ENCODE measurements at regions not wholly inside any gene's neighbourhood (a gene's known extent, or its start where the extent isn't known, plus 50 kb on each side); places are given as distances from the start of the nearest gene placed in this dataset.
"Not testable (repeated sequence)": the region's sequence is repeated elsewhere in the genome, so short reads cannot be mapped to it uniquely, and the experiment has no call there.

DNA sequence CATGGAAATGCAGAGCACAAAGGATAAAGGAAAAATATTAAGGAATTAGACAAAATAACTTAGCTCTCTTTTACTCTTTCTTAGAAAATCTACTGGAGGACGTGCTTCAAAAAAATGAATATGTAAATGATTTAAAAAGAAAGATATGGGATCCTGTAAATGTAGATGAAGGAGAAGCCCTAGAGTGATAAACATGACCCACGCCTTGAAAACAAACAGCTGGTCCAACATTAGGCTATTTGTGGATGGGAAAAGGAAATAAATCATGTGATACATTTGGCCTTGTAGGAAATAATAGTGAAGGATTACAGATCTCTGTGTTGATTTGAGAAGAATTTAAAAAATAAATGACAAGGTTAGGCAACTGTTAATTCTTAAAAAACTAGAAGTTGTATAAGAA is 492.1 kb upstream of the SLC39A10 start:
- DNase-seq (ENCODE audit: low read depth in 2 of 2) = no peak

DNA sequence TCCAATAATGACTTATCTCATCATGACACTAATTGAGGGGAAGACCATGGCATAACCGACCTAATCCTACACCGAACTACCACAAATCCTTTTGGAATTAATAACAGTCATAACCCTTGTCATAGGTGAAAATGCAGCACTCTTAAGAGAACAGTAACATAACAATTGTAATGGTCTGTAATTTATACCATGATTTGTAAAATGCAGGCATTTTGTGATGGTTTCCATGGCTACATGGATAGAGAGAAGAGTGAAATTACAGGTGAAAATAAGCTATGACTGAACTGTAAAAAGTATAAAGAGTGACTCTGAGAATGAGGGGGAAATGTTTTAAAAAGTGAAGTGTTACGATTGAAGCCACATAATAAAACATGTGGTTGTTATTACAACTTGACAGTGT is 494.1 kb upstream of the SLC39A10 start:
- no peak for DNase-seq (ENCODE audit: low read depth in 2 of 2)

DNA sequence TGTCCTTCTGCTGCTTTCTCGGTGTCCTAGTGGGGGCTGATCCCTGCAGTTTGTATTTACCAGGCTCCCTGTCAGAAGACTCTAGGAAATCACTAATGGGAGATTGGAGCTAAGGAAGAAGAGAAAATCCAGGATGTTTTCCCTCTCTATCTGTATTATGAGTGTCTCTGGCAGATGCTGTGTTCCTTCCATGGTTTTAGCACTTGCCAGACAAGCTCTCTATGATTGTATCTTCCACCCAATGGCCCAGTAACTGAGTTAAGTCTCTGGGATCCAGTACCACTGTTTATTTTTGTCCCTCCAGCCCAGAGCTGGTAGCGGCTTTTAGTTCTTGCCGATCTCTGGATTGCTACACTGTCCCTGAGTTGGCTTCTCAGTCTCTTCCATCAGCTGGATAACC is 494.8 kb upstream of the SLC39A10 start:
- DNase-seq (ENCODE audit: low read depth in 2 of 2) = no peak

DNA sequence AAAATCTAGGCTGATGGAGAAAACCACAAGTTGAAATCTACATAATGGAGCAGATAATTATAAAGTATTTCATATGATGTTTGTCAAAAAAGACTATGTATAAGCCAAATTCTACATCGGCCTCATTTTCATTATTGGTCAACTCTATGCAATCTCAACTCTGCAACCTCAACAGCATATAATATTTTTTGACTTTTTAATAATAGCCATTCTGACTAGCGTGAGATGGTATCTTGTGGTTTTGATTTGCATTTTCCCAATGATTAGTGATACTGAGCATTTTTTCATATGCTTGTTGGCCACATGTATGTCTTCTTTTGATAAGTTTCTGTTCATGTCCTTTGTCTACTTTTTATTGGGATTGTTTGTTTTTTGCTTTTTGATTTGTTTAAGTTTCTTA is 496.1 kb upstream of the SLC39A10 start:
- no peak for DNase-seq (ENCODE audit: low read depth in 2 of 2)

DNA sequence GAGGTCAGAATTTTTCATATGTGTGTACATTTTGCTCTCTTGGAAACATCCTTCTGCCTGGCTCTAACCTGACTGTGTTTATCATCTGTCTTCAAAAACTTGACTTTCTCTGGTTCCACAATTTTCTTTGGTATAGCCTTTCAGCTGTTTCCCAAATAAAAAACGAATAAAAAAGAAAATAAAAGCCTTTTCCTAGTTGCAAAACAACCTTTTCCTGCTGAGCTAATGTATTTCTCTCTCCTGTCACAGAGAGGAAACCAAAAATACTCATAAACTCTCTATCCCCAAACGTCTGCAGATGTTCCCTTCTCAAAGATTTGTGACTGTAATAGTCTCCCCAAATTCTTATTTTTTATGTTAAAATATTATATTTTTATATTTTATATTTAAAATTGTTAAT is 505.3 kb upstream of the SLC39A10 start:
- DNase-seq (ENCODE audit: low read depth in 2 of 2) = no peak

DNA sequence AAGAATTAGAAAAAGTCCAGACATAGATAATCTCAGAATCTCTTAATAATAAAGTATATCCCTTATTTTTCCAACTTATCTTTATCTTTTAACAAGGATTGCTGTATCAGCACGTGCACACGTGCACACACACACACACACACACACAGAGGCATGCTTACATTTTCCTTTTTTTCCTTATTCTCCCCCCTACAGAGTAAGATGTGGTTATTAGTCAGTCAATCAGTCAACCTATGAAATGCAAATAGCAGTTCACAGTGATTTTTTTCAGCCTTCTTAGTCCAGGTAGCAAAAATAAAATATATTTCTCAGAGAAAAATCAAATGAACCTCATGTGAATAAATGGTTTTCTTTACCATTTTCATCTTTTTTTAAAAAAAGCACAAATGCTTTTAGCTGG is 506.2 kb upstream of the SLC39A10 start:
- DNase-seq (ENCODE audit: low read depth in 2 of 2) = no peak

DNA sequence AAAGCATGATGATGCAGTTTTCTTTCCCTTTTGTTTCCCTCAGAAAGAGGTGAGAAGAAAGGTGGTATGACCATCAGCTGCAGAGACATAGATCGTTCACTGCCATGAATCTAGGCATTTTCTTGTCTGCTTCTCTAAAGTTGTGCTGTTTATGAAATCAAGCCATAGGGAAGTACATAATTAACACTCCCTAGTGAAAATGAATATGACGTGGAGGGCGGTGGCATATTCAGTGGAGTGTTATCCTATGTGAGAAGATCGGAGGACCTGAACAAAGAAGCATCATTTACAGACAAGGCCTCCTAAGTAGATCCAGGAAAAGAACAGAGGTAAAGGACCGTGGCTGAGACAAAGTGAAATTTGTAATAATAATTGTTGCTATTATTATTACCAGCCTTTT is 509.0 kb upstream of the SLC39A10 start:
- DNase-seq (ENCODE audit: low read depth in 2 of 2) = no peak

DNA sequence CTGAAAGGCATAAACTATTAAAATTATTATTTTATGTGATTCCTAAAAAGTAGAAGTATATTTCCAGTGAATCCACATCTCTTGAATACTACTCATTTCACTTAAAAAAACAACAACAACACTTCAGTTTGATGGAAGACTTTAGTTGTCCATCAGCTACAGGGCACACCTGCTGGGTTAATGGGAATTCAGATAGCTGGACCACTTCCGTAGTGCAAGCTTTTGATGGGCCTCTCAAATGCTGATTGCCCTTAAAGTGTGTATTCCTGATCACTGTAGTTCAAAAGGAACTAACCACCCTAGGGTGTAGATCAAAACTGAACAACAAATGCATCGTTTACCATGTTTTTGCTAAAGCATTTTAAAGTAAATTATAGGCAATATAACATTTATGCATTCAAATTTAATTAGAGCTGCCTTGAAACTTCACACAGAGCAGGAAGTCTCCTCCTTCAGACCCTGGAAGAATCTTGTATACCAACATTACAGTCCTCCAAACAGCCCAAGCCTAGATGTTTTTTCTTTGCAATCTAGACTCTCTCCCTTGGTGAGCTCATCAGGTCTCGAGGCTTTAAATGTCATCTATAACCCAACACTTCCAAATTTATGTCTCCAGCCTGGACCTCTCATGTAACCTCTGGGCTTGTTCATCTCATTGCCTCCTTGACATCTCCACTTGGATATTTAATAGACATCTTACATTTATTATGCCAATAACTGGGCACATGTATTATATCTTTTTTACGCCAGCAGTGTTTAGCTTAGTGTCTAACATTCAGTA is 510.1 kb upstream of the SLC39A10 start:
- DNase-seq (ENCODE audit: low read depth in 2 of 2) = no peak

DNA sequence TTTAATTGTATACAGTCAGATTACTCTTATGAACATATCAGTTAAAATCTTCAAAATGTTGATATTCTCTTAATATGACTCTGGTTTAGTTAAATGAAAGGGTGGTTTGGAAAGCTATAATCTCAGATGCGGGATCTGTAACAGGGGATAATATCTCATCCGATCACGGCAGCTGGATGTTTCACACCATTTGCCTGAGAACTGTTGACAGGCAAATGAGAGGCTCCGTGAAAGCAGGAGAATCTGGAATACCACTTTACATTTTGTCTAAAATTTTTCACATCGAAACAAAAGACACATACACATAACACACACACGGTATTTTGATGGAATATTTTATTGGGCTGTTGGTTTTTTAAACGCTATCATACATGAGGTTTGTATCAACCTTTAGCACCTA is 518.6 kb upstream of the SLC39A10 start:
- DNase-seq (ENCODE audit: low read depth in 2 of 2) = no peak

DNA sequence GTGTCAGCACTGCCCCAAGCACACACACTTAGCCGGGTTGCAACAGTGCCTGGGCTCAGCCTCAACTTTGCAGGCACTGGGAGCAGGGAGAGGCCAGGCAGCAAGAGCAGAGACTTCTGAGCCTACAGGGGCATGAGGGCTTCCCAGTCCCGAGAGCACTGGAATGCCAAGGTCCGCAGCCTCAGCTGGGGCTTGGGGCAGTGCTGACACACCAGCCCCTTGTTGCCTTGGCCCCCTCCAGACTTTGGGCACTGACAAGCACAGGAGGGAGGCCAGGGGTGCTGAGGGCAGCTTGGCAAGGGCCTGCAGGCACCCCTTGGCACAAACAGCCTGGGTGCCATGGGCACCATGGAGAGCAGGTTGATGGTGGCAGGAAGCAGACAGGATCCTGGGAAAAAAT is 531.1 kb upstream of the SLC39A10 start:
- DNase-seq (ENCODE audit: low read depth in 2 of 2) = not testable (repeated sequence)

DNA sequence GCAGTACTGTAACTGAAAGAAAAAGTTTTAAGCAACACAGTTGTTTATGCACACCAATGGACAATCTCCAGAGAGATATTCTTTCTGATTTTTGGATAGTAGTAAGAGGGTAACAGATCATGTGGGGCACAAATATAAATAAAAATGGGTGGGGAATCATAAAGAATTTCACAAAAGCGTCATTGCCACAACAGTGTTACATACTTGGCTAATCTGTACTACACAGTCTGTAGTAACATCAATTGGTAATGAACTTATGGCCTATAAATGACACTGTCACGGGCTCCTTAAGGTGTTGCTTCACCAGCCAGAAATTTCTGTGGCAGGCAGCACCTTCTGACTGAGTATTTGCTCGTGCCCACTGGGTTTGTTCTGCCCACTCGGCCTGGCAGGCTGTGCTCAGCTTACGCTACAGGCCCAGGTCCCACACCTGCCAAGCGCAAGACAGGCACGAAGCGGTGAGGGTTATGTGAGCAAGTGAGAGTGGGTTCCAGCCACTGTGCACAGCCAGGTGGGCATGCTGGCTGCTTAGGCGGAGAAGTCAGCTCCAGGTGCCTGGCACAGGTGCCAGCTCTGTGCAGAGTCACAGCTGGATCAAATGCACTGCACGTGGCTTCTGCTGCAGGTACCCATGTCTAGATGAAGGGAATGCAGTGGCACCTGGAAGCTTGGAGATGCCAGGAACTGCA is 532.5 kb upstream of the SLC39A10 start:
- DNase-seq (ENCODE audit: low read depth in 2 of 2) = no peak

DNA sequence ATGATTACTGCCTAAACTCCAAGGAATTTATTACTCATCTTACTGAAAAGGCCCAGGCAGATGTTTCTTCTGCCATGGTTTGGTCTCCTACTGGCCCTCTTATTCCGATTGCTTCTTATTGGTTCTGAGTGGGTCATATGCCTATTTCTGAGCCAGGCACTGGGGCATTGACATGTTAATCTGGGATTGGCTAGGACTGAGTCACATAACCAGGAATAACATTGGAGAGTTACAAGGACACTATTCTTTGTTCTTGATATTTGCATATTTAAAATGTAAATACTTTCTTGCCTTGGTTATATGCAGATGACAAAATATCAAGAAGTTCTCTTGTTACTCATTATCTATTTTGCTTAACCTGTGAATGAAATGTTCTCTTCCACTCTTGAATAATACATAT is 534.4 kb upstream of the SLC39A10 start:
- DNase-seq (ENCODE audit: low read depth in 2 of 2) = no peak

DNA sequence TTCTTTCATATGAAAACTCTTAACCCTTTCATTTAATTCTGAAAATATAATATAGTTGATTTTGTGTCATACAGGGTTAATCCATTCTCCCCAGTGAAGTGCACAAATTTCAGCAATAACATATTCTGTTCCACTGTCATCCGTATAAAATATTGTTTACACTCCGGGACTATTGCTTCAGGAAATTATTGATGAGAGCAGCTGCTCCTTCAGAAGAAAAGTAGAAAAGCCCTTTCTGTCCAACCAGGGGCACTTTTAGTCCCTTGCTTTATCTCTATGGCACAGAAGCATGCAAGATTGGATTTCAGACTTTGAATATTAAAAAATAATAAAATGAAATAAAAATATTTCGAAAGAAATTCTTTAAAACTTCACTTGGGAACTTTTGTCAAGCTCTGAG is 535.7 kb upstream of the SLC39A10 start:
- no peak for DNase-seq (ENCODE audit: low read depth in 2 of 2)

DNA sequence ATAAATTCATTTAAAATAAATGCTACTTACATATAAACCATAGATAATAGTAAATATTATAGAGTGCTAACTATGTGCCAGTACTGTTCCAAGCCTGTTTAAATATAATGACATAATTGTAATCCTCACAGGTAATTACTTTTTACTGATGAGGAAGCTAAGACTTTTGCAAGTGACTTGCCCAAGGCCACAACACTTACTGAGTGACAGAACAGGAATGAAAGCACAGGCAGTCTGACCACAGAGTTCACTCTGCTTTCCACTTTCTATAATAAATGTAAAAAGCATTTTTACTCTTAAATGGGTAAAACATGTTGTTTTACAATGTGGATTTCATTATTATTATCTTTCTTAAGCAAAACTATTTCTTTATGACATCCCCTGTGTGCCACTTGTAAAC is 537.8 kb upstream of the SLC39A10 start:
- DNase-seq (ENCODE audit: low read depth in 2 of 2) = no peak

DNA sequence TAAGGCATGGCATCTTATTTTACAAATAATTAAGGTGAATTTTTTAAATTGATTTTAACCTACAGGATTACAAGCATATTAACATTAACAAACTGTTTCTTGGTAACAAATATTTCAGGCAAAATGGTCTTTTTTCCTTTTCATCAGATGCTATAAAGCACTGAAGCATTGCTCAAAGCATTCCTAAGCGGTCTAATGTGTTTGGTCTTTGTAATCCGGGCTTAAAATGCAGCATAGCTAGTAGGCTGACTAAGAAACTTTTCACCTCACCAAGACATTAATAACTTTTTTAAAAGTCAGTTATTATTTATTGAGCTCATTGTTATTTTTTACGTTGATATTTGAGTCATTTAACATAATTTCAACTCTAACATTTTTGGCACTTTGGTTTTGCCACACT is 538.8 kb upstream of the SLC39A10 start:
- no peak for DNase-seq (ENCODE audit: low read depth in 2 of 2)

DNA sequence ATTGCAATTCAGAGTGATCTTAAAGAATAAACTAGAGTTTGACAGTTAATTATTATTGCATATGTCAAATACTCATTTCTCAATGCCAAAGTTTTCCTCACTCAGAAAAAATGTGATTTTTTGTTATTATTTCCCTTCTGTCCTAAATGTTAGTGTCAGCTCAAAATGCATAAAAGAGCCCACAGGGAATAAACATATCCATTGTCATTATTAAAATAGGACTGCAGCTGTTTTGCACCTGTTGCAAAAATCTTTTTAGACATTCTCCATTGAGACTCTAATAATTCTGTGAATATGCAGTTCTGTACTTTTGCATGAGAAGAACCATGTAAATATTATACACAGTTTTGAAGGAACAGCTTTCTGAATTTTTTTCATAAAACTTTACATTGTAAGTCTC is 540.0 kb upstream of the SLC39A10 start:
- no peak for DNase-seq (ENCODE audit: low read depth in 2 of 2)

DNA sequence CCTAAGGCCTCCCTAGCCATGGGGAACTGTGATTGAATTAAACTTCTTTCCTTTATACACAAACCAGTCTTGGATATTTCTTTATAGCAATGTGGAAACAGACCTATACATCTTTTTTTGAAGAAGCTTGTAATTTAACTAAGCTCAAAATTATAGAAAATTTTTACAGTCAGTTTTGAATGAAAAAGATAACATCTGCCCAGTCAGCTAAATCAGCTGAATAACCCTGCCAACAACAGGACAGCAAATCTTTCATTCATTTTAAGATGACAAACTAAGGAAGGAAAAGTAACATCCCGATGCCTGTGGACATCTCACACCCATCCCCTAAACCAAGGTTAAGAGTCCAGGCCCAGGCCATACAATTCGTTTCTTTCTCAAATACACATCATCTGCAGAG is 541.3 kb upstream of the SLC39A10 start:
- no peak for DNase-seq (ENCODE audit: low read depth in 2 of 2)

DNA sequence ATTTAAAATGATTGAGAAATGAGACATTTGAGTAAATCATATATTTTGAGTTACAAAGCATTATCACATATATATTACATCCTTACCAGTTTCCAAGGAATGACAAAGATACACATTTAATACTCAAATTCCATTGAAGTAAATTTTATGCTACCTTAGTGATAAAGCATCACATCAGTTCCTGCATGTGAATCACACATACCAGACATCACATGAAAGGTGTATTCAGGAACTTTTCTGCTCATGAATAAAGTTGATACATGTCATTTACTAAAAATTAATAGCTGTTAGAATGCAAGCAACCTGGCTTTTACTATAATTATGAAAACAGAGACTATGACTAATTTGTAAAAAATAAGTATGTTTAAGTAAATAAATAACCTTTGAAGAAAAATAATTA is 548.8 kb upstream of the SLC39A10 start:
- DNase-seq (ENCODE audit: low read depth in 2 of 2) = no peak

DNA sequence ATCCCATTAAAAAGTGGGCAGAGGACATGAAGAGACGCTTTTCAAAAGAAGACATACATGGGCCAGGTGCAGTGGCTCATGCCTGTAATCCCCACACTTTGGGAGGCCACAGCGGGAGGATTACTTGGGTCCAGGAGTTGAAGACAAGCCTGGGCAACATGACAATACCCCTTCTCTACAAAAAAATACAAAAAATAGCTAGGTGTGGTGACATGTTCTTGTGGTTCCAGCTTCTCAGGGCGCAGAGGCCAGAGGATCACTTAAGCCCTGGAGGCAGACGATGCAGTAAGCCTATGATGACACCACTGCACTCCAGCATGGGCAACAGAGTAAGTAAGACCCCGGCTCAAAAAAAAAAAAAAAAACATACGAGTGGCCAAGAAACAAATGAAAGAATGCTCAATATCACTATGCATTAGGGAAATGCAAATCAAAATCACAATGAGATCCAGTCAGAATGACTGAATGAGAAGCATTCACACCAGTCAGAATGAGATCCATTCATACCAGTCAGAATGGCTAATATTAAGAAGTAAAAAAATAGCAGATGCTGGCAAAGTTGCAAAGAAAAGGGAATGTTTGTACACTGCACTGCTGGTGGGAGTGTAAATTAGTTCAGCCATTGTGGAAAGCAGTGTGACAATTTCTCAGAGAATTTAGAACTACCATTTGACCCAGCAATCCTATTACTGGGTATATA is 550.2 kb upstream of the SLC39A10 start:
- DNase-seq (ENCODE audit: low read depth in 2 of 2) = no peak

DNA sequence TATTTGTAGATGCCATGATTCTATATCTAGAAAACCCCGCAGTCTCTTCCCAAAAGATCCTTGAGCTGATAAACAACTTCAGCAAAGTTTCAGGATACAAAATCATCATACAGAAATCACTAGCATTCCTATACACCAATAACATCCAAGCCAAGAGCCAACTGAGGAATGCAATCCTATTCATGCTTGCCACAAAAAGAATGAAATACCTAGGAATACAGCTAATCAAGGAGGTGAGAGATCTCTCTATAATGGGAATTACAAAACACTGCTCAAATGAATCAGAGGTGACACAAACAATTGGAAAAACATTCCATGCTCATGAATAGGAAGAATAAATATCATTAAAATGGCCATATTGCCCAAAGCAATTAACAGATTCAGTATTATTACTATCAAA is 551.4 kb upstream of the SLC39A10 start:
- no peak for DNase-seq (ENCODE audit: low read depth in 2 of 2)

DNA sequence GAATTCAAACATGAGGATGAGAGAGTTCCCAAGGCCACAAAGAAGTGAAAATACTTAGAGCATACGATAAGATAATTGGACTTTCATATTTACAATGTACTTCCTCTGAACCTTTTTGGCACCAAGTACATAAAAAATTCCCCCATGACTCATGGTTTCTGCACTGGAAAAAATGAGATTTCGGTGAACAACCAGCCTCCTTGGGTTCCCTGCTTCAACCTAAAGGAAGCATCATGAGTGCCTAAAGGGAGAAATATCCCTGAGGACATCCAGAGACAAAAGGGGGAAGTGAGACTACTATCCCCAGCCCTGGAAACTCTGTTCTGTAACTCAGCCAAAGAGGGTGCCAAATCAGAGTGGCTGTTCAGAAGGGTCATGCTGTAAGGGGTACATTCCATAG is 562.7 kb upstream of the SLC39A10 start:
- no peak for DNase-seq (ENCODE audit: low read depth in 2 of 2)

DNA sequence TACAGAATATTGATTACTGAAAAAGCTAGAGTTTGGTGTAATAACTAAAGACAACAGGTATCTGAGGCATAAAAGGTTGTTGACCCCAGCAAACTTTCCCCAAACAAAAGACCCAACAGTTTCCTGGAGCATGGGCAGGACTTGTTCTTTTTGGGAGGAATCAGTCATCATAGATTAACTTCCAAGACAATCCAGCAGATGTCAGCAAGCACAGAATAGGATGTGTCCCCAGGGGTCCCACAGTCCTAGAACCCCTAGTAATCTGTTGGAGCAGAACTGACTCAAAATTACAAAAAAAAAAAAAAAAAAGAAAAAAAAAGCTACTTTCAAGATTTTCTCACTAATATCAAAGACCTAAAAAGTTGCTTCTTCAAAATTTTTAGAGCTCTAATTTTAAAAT is 564.7 kb upstream of the SLC39A10 start:
- DNase-seq (ENCODE audit: low read depth in 2 of 2) = no peak

DNA sequence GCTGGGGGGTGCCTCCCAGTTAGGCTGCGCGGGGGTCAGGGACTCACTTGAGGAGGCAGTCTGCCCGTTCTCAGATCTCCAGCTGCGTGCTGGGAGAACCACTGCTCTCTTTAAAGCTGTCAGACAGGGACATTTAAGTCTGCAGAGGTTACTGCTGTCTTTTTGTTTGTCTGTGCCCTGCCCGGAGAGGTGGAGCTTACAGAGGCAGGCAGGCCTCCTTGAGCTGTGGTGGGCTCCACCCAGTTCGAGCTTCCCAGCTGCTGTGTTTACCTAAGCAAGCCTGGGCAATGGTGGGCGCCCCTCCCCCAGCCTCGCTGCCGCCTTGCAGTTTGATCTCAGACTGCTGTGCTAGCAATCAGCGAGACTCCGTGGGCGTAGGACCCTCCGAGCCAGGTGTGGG is 584.2 kb upstream of the SLC39A10 start:
- DNase-seq (ENCODE audit: low read depth in 2 of 2) = not testable (repeated sequence)
